ENCODE measurements at regions not wholly inside any gene's neighbourhood (a gene's known extent, or its start where the extent isn't known, plus 50 kb on each side); places are given as distances from the start of the nearest gene placed in this dataset.
"Not testable (repeated sequence)": the region's sequence is repeated elsewhere in the genome, so short reads cannot be mapped to it uniquely, and the experiment has no call there.

- in situ Hi-C loops (cut with HindIII; ENCODE audit: low sequenced_read_pairs): no loop called here
Observed at GRCh38 chr4:81690871-81691270, 219.2 kb upstream of the RASGEF1B start.

GRCh38 chr4:81688085-81688484, 216.4 kb upstream of the RASGEF1B start:
- in situ Hi-C loops (cut with HindIII; ENCODE audit: low sequenced_read_pairs): no loop called here

- in situ Hi-C loops (cut with HindIII; ENCODE audit: low sequenced_read_pairs): no loop called here
Observed at GRCh38 chr4:81687471-81687870, 215.8 kb upstream of the RASGEF1B start.

- in situ Hi-C loops (cut with HindIII; ENCODE audit: low sequenced_read_pairs): no loop called here
Observed at GRCh38 chr4:81685104-81685503, 213.4 kb upstream of the RASGEF1B start.

GRCh38 chr4:81684352-81684751, 212.6 kb upstream of the RASGEF1B start:
- in situ Hi-C loops (cut with HindIII; ENCODE audit: low sequenced_read_pairs): no loop called here

GRCh38 chr4:81682492-81682891, 210.8 kb upstream of the RASGEF1B start:
- in situ Hi-C loops (cut with HindIII; ENCODE audit: low sequenced_read_pairs): no loop called here

GRCh38 chr4:81679315-81679714, 207.6 kb upstream of the RASGEF1B start:
- in situ Hi-C loops (cut with HindIII; ENCODE audit: low sequenced_read_pairs): no loop called here

GRCh38 chr4:81678801-81679200, 207.1 kb upstream of the RASGEF1B start:
- in situ Hi-C loops (cut with HindIII; ENCODE audit: low sequenced_read_pairs): no loop called here

GRCh38 chr4:81676537-81676936, 204.8 kb upstream of the RASGEF1B start:
- in situ Hi-C loops (cut with HindIII; ENCODE audit: low sequenced_read_pairs): no loop called here

- in situ Hi-C loops (cut with HindIII; ENCODE audit: low sequenced_read_pairs): no loop called here
Observed at GRCh38 chr4:81675791-81676393, 204.2 kb upstream of the RASGEF1B start.

GRCh38 chr4:81673961-81674360, 202.3 kb upstream of the RASGEF1B start:
- in situ Hi-C loops (cut with HindIII; ENCODE audit: low sequenced_read_pairs): no loop called here

GRCh38 chr4:81668328-81668727, 196.6 kb upstream of the RASGEF1B start:
- in situ Hi-C loops (cut with HindIII; ENCODE audit: low sequenced_read_pairs): not testable (repeated sequence)

- in situ Hi-C loops (cut with HindIII; ENCODE audit: low sequenced_read_pairs): no loop called here
Observed at GRCh38 chr4:81667539-81667938, 195.8 kb upstream of the RASGEF1B start.

GRCh38 chr4:81666491-81666890, 194.8 kb upstream of the RASGEF1B start:
- in situ Hi-C loops (cut with HindIII; ENCODE audit: low sequenced_read_pairs): no loop called here

- in situ Hi-C loops (cut with HindIII; ENCODE audit: low sequenced_read_pairs): no loop called here
Observed at GRCh38 chr4:81665649-81666048, 193.9 kb upstream of the RASGEF1B start.

GRCh38 chr4:81665045-81665444, 193.3 kb upstream of the RASGEF1B start:
- in situ Hi-C loops (cut with HindIII; ENCODE audit: low sequenced_read_pairs): no loop called here

- in situ Hi-C loops (cut with HindIII; ENCODE audit: low sequenced_read_pairs): no loop called here
Observed at GRCh38 chr4:81664079-81664478, 192.4 kb upstream of the RASGEF1B start.

- in situ Hi-C loops (cut with HindIII; ENCODE audit: low sequenced_read_pairs): no loop called here
Observed at GRCh38 chr4:81663368-81663767, 191.7 kb upstream of the RASGEF1B start.

GRCh38 chr4:81659051-81659450, 187.3 kb upstream of the RASGEF1B start:
- in situ Hi-C loops (cut with HindIII; ENCODE audit: low sequenced_read_pairs): no loop called here

GRCh38 chr4:81652069-81652478, 180.4 kb upstream of the RASGEF1B start:
- in situ Hi-C loops (cut with HindIII; ENCODE audit: low sequenced_read_pairs): no loop called here

- in situ Hi-C loops (cut with HindIII; ENCODE audit: low sequenced_read_pairs): no loop called here
Observed at GRCh38 chr4:81651243-81651899, 179.7 kb upstream of the RASGEF1B start.

GRCh38 chr4:81650606-81651242, 179.0 kb upstream of the RASGEF1B start:
- in situ Hi-C loops (cut with HindIII; ENCODE audit: low sequenced_read_pairs): no loop called here

All from DLD1 (cell line).